T-helper 2 cell treated with Interferon-gamma antibody and Interleukin-4, amounts not matched to agents 5 μg/mL and 100 μg/mL, for 36 hours (primary cell): ENCODE measurements at regions not wholly inside any gene's neighbourhood (a gene's known extent, or its start where the extent isn't known, plus 50 kb on each side); places are given as distances from the start of the nearest gene placed in this dataset.

Experiments
- DNase-seq: peaks from one replicate; pipeline ENCODE4 v3.0.0; 2021; ENCODE audit warnings: low spot score
- H3K27ac Mint-ChIP-seq: one replicate; pipeline ENCODE4 v1.8.0; 2021; ENCODE audit warnings: mild to moderate bottlenecking, mixed read lengths
- H3K27me3 Mint-ChIP-seq: one replicate; pipeline ENCODE4 v1.8.0; 2021; ENCODE audit warnings: low read depth, mixed read lengths
- H3K36me3 Mint-ChIP-seq: one replicate; pipeline ENCODE4 v1.8.0; 2021; ENCODE audit warnings: low read depth, mixed read lengths
- H3K4me1 Mint-ChIP-seq: one replicate; pipeline ENCODE4 v1.8.0; 2021; ENCODE audit warnings: low read depth, mixed read lengths
- H3K4me3 Mint-ChIP-seq: one replicate; pipeline ENCODE4 v1.8.0; 2022; ENCODE audit warnings: mild to moderate bottlenecking, moderate library complexity, mixed read lengths
- H3K9me3 Mint-ChIP-seq: one replicate; pipeline ENCODE4 v1.8.0; 2021; ENCODE audit warnings: mixed read lengths

DNA sequence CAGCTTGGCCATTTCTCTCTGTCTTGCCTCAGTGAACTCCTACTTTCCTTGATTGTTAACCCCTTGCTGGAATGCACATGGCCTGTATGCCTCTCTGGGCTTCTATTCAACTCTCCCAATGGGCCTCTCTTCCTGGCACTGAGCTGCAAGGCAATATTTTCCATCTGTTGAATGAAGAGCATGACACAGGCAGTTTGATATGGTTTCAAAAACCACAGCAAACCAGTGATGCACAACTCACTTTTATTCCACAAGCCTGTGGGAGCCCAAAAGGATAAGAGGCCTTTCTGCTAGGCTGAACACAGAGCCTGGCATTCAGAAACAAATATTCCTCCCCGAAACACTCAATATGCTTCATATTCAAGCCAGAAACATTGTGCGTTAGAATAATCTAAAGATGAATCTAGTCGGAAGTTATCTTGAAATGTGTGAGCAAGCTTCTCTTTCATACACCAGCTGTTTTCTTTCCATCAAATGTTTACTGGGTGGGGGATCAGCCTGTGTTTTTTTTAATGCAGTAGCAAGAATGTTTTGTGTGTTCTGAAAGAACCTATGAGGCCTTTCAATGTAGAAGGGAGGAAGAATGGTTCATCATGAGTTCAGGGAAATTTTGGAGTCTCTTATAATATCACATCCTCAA is 443.1 kb upstream of the SPRY2 start:
- Mint-ChIP-seq H3K4me1 (no peaks in the 10 kb centered on the region), H3K27me3 (no peaks in the 10 kb centered on the region), H3K27ac (no peak overlapping the region), H3K4me3 (no peak overlapping the region), H3K36me3 (no peaks in the 10 kb centered on the region), H3K9me3 (peaks cover 4% of the 10 kb centered on the region)
- DNase-seq = no peak

DNA sequence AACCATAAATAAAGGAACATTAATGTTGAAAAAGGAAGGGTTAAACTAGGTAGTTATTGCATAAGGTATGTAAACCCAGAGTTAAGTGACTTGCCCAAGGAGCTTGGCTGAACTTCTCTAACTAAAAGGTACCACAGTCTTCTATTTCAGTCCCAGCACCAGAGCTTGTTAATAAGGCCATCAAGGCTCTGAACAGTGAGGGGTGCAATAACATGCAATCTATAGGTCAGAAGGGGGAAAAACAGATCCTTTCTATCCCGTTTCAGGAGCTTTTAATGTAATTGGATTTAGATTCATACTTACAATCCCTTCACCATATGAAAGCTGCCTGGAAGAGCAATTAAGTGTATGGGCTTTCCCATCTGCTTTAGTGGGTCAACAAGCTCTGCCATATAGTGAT is 441.5 kb upstream of the SPRY2 start:
- Mint-ChIP-seq H3K27me3 (no peaks in the 10 kb centered on the region), H3K4me3 (no peak overlapping the region), H3K4me1 (no peaks in the 10 kb centered on the region), H3K36me3 (no peaks in the 10 kb centered on the region), H3K9me3 (peaks cover 4% of the 10 kb centered on the region), H3K27ac (no peak overlapping the region)
- no peak for DNase-seq

DNA sequence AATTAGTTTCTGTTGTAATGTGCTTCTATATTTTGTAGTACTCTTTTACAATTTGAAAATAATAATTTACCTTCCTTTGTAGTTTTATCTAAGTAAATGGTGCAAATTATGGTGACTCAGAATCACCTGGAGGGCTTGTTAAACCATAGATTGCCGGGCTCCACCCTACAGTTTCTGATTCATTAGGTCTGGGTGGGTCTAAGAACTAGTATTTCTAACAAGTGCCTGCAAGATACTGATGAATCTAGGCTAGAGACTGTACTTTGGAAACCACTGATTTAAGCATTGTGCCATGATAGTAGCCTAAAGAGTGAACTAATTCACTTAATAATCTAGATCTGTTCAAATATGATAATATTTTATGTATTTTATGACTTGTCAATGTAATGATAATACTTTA is 437.4 kb upstream of the SPRY2 start:
- H3K36me3 Mint-ChIP-seq = no peaks in the 10 kb centered on the region
- no peak overlapping the region for H3K27ac Mint-ChIP-seq

DNA sequence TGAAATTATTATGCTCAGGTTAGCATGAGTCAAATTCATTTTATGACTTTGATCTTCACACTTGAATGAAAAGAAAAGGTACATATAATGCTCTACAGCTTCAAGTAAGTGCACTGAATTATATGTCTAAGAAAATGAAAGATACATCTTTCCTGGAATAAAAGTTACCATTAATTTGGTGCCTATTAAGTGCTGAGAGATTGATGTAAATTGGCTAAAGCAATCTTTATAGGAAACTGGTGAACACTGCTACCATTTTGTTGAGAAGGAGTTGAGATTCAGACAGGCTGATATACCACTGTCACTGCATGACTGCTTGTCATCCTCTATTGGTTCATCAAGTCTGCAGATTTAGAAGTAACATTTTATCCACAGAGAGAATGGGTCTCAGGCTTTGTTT is 416.8 kb upstream of the SPRY2 start:
- H3K4me1 Mint-ChIP-seq = no peaks in the 10 kb centered on the region
- no peak overlapping the region for H3K27ac Mint-ChIP-seq
- no peaks in the 10 kb centered on the region for H3K27me3 Mint-ChIP-seq
- no peak overlapping the region for H3K4me3 Mint-ChIP-seq
- peaks cover 9% of the 10 kb centered on the region for H3K9me3 Mint-ChIP-seq
- H3K36me3 Mint-ChIP-seq = no peaks in the 10 kb centered on the region
- no peak for DNase-seq

More for the DNA sequence above, 437.4 kb upstream of the SPRY2 start:
- H3K27me3 Mint-ChIP-seq = no peaks in the 10 kb centered on the region
- no peaks in the 10 kb centered on the region for H3K4me1 Mint-ChIP-seq
- no peaks in the 10 kb centered on the region for H3K9me3 Mint-ChIP-seq
- H3K4me3 Mint-ChIP-seq = no peak overlapping the region
- no peak for DNase-seq

DNA sequence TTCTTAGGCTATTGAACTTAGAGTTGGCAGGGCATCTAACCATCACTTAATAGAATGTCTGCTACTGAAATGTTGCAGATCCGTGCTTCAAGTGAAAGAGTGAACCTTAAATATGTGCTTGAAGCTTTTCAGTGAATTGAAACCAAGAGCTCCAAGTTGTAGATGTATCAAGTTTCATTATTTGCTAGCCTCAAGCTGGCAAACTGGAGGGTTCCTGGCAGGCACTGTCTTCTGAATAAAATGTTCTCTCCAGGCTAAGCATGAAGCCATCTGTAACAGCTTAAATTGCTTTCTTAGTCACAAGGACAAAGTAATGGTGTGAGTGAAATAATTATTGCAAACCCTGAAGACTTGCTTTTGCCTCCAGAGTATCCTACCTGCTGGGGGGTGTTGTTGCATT is 415.0 kb upstream of the SPRY2 start:
- Mint-ChIP-seq H3K4me1 (no peaks in the 10 kb centered on the region), H3K4me3 (no peak overlapping the region)
- DNase-seq = no peak

DNA sequence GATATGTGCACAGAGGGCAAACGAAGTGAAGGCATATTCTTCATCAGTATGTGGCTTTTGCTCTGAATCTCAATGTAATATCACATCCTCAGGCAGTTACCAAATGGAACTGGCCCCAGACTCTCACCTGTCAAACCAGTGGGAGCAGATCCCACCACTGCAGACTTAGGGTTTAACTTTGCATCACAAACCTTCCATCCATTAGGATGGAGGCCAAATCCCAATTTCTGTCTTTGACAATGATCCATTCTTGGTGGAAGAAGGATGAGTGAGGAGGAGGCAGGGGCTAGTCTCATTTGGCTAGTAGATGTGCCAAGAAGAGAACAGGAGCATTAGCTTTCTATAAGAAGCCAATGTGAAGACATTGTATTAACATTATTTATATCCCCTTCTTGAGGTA is 413.5 kb upstream of the SPRY2 start:
- Mint-ChIP-seq H3K36me3 (no peaks in the 10 kb centered on the region), H3K27me3 (no peaks in the 10 kb centered on the region), H3K27ac (no peak overlapping the region), H3K9me3 (peaks cover 13% of the 10 kb centered on the region), H3K4me3 (no peak overlapping the region), H3K4me1 (no peaks in the 10 kb centered on the region)
- DNase-seq = no peak

More for the DNA sequence above, 415.0 kb upstream of the SPRY2 start:
- no peaks in the 10 kb centered on the region for H3K27me3 Mint-ChIP-seq
- H3K27ac Mint-ChIP-seq = no peak overlapping the region
- H3K36me3 Mint-ChIP-seq = no peaks in the 10 kb centered on the region
- H3K9me3 Mint-ChIP-seq = peaks cover 13% of the 10 kb centered on the region

DNA sequence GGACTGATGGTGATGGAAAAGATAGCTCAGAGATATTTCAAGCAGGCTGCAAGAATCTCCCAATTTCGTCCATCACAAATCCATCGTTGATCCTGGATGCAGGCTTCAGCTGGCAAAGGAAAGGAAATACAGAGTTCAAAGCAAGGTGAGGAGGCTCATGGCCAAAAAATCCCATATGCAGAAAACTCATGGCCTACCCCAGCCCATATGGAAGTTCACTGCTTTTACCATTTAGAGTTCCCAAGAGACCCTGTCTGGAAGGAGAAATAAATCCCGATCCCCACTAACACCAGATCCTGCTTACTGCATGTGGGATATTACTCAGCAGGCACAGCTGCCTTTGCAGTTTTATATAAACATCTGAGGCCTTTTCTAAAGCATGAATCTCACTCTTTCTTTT is 412.9 kb upstream of the SPRY2 start:
- H3K4me1 Mint-ChIP-seq = no peaks in the 10 kb centered on the region

DNA sequence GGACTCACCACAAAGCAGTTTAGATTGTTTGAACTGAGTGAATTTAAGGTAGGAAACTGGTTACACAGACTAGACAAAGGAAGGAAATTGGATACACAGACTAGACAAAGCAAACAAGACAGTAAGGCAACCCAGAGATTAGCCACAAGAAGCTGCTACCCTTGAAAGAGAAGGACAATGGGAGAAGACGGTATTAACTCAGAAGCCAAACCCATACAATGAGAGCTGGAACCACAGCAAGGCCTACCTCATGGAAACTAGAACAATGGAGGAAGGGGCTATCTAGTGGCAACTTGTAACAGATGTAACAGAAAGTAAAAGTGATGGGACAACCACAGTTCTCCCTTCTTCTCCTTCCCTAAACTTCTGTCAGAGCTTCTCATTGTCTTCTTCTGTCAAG is 410.9 kb upstream of the SPRY2 start:
- H3K36me3 Mint-ChIP-seq = no peaks in the 10 kb centered on the region
- H3K27ac Mint-ChIP-seq = no peak overlapping the region
- H3K4me1 Mint-ChIP-seq = no peaks in the 10 kb centered on the region
- no peaks in the 10 kb centered on the region for H3K27me3 Mint-ChIP-seq
- peaks cover 13% of the 10 kb centered on the region for H3K9me3 Mint-ChIP-seq
- DNase-seq = no peak
- H3K4me3 Mint-ChIP-seq = no peak overlapping the region

More for the DNA sequence above, 412.9 kb upstream of the SPRY2 start:
- no peaks in the 10 kb centered on the region for H3K27me3 Mint-ChIP-seq
- H3K36me3 Mint-ChIP-seq = no peaks in the 10 kb centered on the region
- H3K9me3 Mint-ChIP-seq = peaks cover 13% of the 10 kb centered on the region
- H3K4me3 Mint-ChIP-seq = no peak overlapping the region
- DNase-seq = no peak
- no peak overlapping the region for H3K27ac Mint-ChIP-seq

DNA sequence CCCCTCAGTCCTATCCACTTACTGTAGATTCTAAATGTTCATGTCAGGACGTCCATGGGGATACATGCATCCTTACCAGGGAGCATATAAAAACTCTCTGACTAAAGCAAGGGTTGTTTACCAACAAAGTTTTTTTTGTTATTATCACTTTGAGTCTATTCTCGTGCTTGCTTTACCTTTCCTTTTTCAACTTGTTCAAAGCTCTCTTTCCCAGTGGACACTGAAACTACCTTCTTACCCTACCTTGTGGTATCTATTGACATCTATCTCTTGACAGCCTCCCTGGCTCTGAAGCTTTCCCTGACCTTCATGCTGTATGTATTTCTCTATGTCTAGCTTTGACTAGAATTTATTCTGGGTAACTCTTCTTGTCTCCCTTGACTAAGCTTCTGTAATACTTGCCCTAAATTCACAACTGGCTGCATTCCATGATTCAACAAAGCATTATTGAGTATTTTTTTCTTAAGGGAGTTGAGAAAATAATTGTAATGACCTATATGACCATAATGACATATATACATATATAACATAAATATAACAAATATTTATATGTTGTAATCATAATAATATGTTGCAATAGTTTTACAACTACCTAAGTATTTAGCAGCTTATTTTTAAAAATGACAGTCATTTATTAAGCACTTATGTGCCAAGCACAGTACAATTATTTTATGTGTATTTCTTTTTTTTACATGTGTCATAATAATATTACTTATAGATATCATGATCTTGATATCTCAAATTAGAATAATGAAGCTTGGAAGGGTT is 403.4 kb upstream of the SPRY2 start:
- H3K9me3 Mint-ChIP-seq = peaks cover 4% of the 10 kb centered on the region
- no peak for DNase-seq
- no peaks in the 10 kb centered on the region for H3K27me3 Mint-ChIP-seq
- no peaks in the 10 kb centered on the region for H3K36me3 Mint-ChIP-seq
- no peaks in the 10 kb centered on the region for H3K4me1 Mint-ChIP-seq
- no peak overlapping the region for H3K27ac Mint-ChIP-seq
- H3K4me3 Mint-ChIP-seq = no peak overlapping the region

DNA sequence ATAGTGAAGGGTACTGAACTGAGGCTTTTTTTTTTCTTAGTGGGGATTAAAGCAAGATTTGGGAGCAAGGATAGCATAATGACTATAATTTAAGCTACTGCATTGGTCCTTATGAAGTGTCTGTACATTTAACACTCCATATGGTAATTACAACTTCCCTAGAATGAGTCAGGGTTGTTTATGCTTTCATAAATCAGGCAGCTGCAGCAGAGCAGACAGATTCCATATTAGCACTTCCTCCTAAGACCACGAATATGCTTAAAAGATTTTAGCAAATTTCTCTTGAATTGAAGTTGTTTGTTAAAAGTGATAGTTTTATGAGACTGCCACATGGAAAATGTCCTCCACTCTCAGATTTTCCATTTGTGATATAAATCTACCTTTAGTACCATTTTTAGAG is 401.1 kb upstream of the SPRY2 start:
- no peaks in the 10 kb centered on the region for H3K27me3 Mint-ChIP-seq
- H3K4me1 Mint-ChIP-seq = no peaks in the 10 kb centered on the region
- no peaks in the 10 kb centered on the region for H3K36me3 Mint-ChIP-seq
- H3K4me3 Mint-ChIP-seq = no peak overlapping the region
- H3K9me3 Mint-ChIP-seq = peaks cover 10% of the 10 kb centered on the region
- H3K27ac Mint-ChIP-seq = no peak overlapping the region
- no peak for DNase-seq

DNA sequence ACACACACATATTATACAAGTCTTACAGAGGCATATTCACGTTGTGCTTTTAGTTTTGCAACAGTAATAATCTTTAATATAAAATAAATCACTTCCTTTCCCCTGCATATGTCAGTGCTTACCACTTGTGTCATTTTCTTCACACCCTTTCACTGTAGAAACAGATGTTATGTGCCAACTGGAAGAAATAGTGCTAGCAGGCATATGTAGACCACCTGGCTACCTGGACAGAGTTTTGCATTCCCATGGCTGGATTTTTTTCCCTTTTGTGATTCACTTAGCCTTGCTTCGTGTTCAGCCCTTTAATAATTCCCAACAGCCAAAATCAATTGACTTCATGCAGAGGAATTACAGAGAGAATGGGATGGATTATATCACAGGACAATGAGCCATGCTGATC is 399.1 kb upstream of the SPRY2 start:
- no peak for DNase-seq
- H3K27me3 Mint-ChIP-seq = no peaks in the 10 kb centered on the region
- no peak overlapping the region for H3K4me3 Mint-ChIP-seq
- H3K9me3 Mint-ChIP-seq = peaks cover 10% of the 10 kb centered on the region
- no peaks in the 10 kb centered on the region for H3K4me1 Mint-ChIP-seq
- H3K27ac Mint-ChIP-seq = no peak overlapping the region
- no peaks in the 10 kb centered on the region for H3K36me3 Mint-ChIP-seq

DNA sequence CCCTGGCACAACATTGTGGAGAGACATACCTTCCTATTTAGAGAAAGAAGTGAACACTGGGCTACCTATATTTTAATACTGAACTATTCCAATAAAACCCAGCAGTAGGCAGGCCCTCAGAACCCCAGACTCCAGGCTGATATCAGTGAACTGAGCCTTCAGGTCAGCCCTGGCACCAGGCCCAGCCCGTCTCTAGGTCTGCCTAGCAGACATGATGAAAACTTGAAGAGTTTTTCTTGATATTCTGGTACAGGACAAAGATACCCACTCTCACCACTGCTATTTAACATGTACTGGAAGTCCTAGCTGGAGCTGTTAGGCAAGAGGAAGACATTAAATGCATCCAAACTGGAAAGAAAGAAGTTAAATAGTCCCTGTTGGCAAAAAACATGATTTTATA is 396.6 kb upstream of the SPRY2 start:
- Mint-ChIP-seq H3K9me3 (peaks cover 10% of the 10 kb centered on the region), H3K36me3 (no peaks in the 10 kb centered on the region), H3K4me3 (no peak overlapping the region), H3K27me3 (no peaks in the 10 kb centered on the region), H3K4me1 (no peaks in the 10 kb centered on the region), H3K27ac (no peak overlapping the region)
- no peak for DNase-seq

DNA sequence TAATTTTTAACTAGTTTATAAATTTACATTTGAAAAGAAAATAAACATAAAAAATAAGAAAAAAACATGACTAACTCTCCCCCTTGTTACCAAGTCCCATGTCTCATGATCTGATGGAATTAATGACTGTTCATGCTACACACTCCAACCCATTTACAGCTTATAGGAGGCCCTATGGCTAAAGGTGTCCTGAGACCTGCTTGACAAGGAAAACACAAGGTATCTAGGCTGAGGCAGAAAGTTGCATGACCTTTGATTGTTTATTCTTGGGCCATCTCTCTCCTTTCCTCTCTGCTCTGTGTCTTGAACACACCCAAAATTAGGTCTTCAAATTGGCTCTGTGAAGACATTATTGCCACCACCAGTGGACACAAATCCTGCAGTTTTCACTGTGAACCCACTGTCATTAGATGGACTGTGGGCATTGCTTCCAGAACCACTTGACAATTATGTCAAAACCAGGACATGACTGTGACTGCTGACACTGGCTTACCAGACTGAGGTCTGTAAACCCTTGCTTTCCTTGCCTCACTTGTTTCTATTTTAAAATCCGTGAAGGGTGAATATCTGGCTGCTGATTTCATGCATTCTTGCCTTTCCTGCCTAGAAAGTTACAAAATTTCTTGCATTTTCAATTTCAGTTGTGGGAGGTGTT is 386.5 kb upstream of the SPRY2 start:
- no peaks in the 10 kb centered on the region for H3K27me3 Mint-ChIP-seq
- H3K4me1 Mint-ChIP-seq = no peaks in the 10 kb centered on the region
- no peaks in the 10 kb centered on the region for H3K36me3 Mint-ChIP-seq
- no peak for DNase-seq
- H3K4me3 Mint-ChIP-seq = no peak overlapping the region
- no peak overlapping the region for H3K27ac Mint-ChIP-seq
- H3K9me3 Mint-ChIP-seq = peaks cover 19% of the 10 kb centered on the region

DNA sequence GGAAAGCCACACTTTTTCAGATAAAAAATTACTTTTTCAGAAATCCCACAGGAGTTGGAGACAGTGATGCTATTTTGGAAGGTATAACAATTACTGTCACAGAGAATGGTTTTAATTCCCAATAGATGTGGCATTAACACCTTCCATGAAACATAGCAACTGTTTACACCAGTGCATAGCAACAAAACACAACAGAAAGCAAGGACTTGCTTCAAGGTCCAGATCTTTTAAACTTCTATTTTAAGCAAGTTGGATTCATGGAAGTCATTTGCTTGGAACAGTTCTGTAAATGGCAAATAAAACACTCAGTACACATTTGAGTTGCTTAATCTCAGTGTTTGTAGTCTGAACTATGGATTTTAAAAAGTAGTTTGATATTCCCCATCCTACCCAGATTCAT is 385.9 kb upstream of the SPRY2 start:
- no peak for DNase-seq
- no peaks in the 10 kb centered on the region for H3K4me1 Mint-ChIP-seq
- no peaks in the 10 kb centered on the region for H3K36me3 Mint-ChIP-seq
- H3K27ac Mint-ChIP-seq = no peak overlapping the region
- no peak overlapping the region for H3K4me3 Mint-ChIP-seq
- H3K27me3 Mint-ChIP-seq = no peaks in the 10 kb centered on the region
- H3K9me3 Mint-ChIP-seq = peaks cover 19% of the 10 kb centered on the region
